ENCODE measurements at regions not wholly inside any gene's neighbourhood (a gene's known extent, or its start where the extent isn't known, plus 50 kb on each side); places are given as distances from the start of the nearest gene placed in this dataset.

DNA sequence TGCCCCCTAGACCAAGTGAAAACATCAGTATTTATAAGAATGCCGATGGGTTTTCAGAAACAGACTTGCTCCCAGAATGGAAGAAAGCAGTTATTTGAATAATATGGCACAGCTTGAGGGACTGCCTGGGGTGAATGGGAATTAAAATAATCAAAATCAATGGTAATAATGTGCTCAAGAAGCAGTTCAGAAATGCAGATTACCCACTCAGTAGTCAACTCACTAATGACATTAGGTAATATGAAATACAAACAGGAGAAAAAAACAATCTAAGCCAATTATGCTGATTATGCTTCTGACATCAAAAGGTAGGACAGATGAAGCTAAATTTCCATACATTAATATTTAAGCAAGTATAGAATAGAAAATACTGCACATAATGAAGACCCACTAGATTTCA is 179.3 kb downstream of the ENC1 start:
- Mint-ChIP-seq H3K36me3 (ENCODE audit: low read depth) (no peaks in the 10 kb centered on the region), H3K4me3 (no peak overlapping the region), H3K27ac (no peak overlapping the region), H3K9me3 (no peaks in the 10 kb centered on the region), H3K4me1 (no peaks in the 10 kb centered on the region), H3K27me3 (ENCODE audit: low read depth, poor library complexity) (peaks cover 5% of the 10 kb centered on the region)
- TF ChIP-seq, protein P1, sequence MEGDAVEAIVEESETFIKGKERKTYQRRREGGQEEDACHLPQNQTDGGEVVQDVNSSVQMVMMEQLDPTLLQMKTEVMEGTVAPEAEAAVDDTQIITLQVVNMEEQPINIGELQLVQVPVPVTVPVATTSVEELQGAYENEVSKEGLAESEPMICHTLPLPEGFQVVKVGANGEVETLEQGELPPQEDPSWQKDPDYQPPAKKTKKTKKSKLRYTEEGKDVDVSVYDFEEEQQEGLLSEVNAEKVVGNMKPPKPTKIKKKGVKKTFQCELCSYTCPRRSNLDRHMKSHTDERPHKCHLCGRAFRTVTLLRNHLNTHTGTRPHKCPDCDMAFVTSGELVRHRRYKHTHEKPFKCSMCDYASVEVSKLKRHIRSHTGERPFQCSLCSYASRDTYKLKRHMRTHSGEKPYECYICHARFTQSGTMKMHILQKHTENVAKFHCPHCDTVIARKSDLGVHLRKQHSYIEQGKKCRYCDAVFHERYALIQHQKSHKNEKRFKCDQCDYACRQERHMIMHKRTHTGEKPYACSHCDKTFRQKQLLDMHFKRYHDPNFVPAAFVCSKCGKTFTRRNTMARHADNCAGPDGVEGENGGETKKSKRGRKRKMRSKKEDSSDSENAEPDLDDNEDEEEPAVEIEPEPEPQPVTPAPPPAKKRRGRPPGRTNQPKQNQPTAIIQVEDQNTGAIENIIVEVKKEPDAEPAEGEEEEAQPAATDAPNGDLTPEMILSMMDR (IDR thresholded peaks at IDR 0.05), result no peak
- no peak for DNase-seq

DNA sequence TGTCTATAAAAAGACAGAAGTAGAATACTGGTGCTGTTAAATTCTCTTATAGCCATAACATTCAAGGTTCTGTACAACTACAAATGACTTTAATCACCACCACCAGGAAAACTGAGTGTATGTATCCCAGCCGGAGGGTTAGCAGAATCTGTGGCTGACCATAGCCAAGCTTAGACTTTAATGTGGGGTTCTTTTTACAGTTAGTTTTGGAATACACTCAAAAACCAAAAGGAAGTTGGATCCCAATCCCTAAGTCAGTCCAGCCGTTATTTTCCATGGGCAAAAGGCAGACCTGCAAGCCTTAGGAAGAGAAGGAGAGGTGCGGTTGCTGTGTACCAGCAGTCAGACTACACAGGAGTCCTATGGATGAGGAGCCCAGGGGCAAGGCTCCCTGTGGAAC is 179.8 kb downstream of the ENC1 start:
- H3K9me3 Mint-ChIP-seq, result no peaks in the 10 kb centered on the region
- H3K36me3 Mint-ChIP-seq (ENCODE audit: low read depth), result no peaks in the 10 kb centered on the region
- no peak overlapping the region for H3K27ac Mint-ChIP-seq
- peaks cover 5% of the 10 kb centered on the region for H3K27me3 Mint-ChIP-seq (ENCODE audit: low read depth, poor library complexity)
- no peaks in the 10 kb centered on the region for H3K4me1 Mint-ChIP-seq
- DNase-seq, result no peak
- TF ChIP-seq, protein P1 (IDR thresholded peaks at IDR 0.05), result no peak
- H3K4me3 Mint-ChIP-seq, result no peak overlapping the region

DNA sequence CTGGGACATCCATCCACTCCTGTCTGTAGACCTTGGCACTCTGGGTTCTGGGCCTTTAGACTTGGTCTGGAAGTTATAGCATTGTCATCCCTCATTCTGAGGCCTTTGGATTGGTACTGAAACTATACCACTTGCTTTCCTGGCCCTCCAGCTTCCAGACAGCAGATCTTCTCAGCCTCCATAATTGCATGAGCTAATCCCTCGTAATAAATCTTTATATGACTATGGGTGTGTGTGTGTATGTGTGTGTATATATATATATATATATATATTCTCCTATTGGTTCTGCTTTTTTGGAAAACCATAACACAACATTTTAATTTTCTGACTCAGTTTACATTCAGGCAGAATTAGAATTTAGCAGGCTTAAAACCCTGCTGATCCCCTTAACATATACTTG is 180.5 kb downstream of the ENC1 start:
- Mint-ChIP-seq H3K27me3 (ENCODE audit: low read depth, poor library complexity) (peaks cover 5% of the 10 kb centered on the region), H3K27ac (no peak overlapping the region), H3K9me3 (no peaks in the 10 kb centered on the region), H3K36me3 (ENCODE audit: low read depth) (no peaks in the 10 kb centered on the region), H3K4me1 (no peaks in the 10 kb centered on the region), H3K4me3 (no peak overlapping the region)
- DNase-seq, result no peak
- TF ChIP-seq, protein P1 (IDR thresholded peaks at IDR 0.05), result no peak

DNA sequence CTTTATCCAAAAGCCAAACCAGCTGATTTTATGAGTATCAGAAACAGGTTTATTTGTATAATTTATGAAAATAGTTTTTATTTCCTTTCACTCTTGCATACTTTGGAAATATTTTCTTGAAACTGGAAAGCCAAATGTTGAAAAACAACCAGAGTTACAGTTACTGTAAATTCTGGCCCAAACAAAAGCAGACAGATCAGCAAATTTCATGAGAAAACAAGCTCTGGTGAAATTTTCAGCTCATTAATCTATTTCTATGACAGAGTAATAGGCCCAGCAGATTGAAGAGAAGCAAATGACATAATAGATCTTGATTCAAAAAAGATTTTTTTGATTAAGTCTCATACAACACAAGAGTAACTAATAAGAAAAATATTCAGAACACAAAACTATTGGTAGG is 182.7 kb downstream of the ENC1 start:
- no peak overlapping the region for H3K27ac Mint-ChIP-seq
- TF ChIP-seq, protein P1 (IDR thresholded peaks at IDR 0.05), result no peak
- no peak for DNase-seq
- peaks cover 7% of the 10 kb centered on the region for H3K4me1 Mint-ChIP-seq
- H3K36me3 Mint-ChIP-seq (ENCODE audit: low read depth), result no peaks in the 10 kb centered on the region
- H3K27me3 Mint-ChIP-seq (ENCODE audit: low read depth, poor library complexity), result peaks cover 3% of the 10 kb centered on the region
- H3K9me3 Mint-ChIP-seq, result no peaks in the 10 kb centered on the region
- no peak overlapping the region for H3K4me3 Mint-ChIP-seq

DNA sequence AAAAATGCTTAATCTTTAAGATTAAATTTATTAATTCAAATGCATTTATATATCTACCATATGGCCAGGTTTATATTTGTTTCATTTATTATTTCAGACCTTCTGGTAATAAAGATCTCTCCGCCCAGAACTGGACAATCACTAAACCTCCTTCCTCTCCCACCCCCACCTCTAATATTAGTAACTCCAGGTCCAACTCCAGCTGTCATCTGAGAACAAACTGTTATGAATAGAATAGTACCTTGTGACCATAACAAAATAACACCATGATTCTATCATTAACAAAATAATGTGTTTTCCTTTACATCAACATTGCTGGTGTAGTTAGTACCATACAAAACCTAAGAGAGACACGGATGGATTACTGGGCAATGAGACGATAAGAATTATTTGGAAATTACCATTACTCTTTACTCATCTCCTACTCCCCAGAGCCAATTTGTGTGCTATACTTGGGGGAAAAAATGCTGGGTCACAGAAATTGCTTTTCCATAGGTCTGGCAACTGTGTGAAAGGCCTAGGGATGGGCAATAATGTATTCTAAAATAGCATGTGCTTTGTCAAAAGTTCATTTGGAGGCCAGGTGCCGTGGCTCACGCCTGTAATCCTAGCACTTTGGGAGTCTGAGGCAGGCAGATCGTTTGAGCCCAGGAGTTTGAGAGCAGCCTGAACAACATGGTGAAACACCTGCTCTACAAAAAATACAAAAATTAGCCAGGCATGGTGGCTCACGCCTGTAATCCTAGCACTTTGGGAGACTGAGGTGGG is 186.1 kb downstream of the ENC1 start:
- TF ChIP-seq, protein P1 (IDR thresholded peaks at IDR 0.05), result no peak
- Mint-ChIP-seq H3K27me3 (ENCODE audit: low read depth, poor library complexity) (peaks cover 2% of the 10 kb centered on the region), H3K4me1 (peaks cover 30% of the 10 kb centered on the region), H3K36me3 (ENCODE audit: low read depth) (no peaks in the 10 kb centered on the region), H3K4me3 (no peak overlapping the region), H3K9me3 (peaks cover 3% of the 10 kb centered on the region), H3K27ac (no peak overlapping the region)
- DNase-seq, result no peak

DNA sequence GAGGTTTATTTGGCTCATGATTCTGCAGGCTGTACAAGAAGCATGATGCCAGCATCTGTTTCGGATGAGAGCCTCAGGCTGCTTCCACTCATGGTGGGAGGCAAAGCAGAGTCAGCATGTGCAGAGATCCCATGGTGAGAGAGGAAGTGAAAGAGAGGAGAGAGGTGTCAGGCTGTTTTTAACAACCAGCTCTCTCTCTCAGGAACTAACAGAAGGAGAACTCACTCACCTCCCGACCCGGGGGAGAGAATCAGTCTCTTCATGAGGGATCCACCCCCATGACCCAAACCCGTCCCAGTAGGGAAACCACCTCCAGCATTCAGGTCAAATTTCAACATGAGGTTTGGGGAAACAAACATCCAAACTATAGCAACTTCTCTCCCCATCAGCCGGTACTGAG is 187.7 kb downstream of the ENC1 start:
- H3K27ac Mint-ChIP-seq, result peak overlapping the region; percentile 90
- no peak overlapping the region for H3K4me3 Mint-ChIP-seq
- peaks cover 30% of the 10 kb centered on the region for H3K4me1 Mint-ChIP-seq
- DNase-seq, result no peak
- H3K36me3 Mint-ChIP-seq (ENCODE audit: low read depth), result no peaks in the 10 kb centered on the region
- H3K27me3 Mint-ChIP-seq (ENCODE audit: low read depth, poor library complexity), result peaks cover 7% of the 10 kb centered on the region
- TF ChIP-seq, protein P1 (IDR thresholded peaks at IDR 0.05), result no peak
- peaks cover 3% of the 10 kb centered on the region for H3K9me3 Mint-ChIP-seq
